Suprapubic skin (tissue), 4 donors: ENCODE measurements at regions not wholly inside any gene's neighbourhood (a gene's known extent, or its start where the extent isn't known, plus 50 kb on each side); places are given as distances from the start of the nearest gene placed in this dataset.
A peak's percentile ranks its signal among the peaks of the same experiment; 100 is the strongest.
"Not testable (repeated sequence)": the region's sequence is repeated elsewhere in the genome, so short reads cannot be mapped to it uniquely, and the experiment has no call there.

ENCODE experiments used
- DNase-seq, 2 donors: peaks; one replicate each; pipeline ENCODE4 v3.0.0-alpha.2; 2019; ENCODE audit warnings: low spot score in 2 of 2
- H3K27ac ChIP-seq: fragments of 200-600 bp; sonication (generic); one replicate; pipeline ENCODE4 v1.5.1; 2019
- H3K27me3 ChIP-seq: fragments of 200-600 bp; sonication (generic); one replicate; pipeline ENCODE4 v1.5.1; 2019
- H3K36me3 ChIP-seq: fragments of 200-600 bp; sonication (generic); one replicate; pipeline ENCODE4 v1.5.1; 2019
- H3K4me1 ChIP-seq: fragments of 200-600 bp; sonication (generic); one replicate; pipeline ENCODE4 v1.5.1; 2019
- H3K4me3 ChIP-seq: fragments of 200-600 bp; sonication (generic); one replicate; pipeline ENCODE4 v1.5.1; 2019; ENCODE audit warnings: mild to moderate bottlenecking
- H3K9me3 ChIP-seq: fragments of 200-600 bp; sonication (generic); one replicate; pipeline ENCODE4 v1.5.1; 2019
- EP300 ChIP-seq: sonication (generic); formaldehyde crosslinking; IDR thresholded peaks from one replicate; pipeline ENCODE4 v1.6.1; 2017; ENCODE audit warnings: antibody characterized with exemption
- POLR2A ChIP-seq, 2 donors: fragments of 450-650 bp; IDR thresholded peaks; one replicate each; pipeline ENCODE4 v1.6.1; 2017; ENCODE audit warnings: antibody characterized with exemption in 2 of 2, mild to moderate bottlenecking in 2 of 2, moderate library complexity in 2 of 2
- POLR2AphosphoS5 ChIP-seq, 3 donors: sonication (generic); formaldehyde crosslinking; IDR thresholded peaks; one replicate each; pipeline ENCODE4 v1.6.1; 2017; ENCODE audit warnings: antibody characterized with exemption in 3 of 3
- WGBS: methylation state at CpG from one replicate; pipeline ENCODE4 v1.1.5; 2018; 5-methylcytosine and 5-hydroxymethylcytosine counted together
- TF ChIP-seq, protein P1 (sequence below), 2 donors: fragments of 200-600 bp in 1 of 2; fragments of 450-650 bp in 1 of 2; sonication (generic) in 1 of 2; IDR thresholded peaks; one replicate each; pipeline ENCODE4 v1.5.1; 2016 to 2019; ENCODE audit warnings: antibody characterized with exemption in 2 of 2, mild to moderate bottlenecking in 1 of 2, moderate library complexity in 1 of 2

DNA sequence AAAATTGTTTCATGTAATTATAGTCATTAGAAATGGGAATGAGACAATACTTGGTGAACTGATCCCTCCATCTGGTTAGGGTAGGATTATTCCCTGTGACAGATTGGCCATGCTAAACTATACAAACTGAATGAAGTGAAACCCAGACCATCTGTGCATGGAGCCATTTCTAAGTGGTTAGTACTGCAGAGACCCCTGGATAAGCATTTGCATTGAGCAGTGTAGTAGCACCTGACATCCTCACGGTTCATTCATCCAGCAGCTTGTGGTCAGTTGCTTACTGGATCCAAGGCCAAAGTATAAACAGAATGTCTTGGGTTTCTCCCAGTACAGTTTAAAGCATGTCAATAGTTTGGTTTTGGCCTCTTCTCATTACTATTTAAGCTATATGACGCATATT, 93.8 kb upstream of the ARHGAP42 start:
- WGBS, result 86% methylated on average over 2 of the region's 2 CpGs
- H3K4me1 ChIP-seq, result no peaks in the 10 kb centered on the region
- no peaks in the 10 kb centered on the region for H3K36me3 ChIP-seq
- DNase-seq, result no peak
- no peak overlapping the region for H3K27ac ChIP-seq
- H3K9me3 ChIP-seq, result no peaks in the 10 kb centered on the region
- no peak overlapping the region for H3K4me3 ChIP-seq
- no peaks in the 10 kb centered on the region for H3K27me3 ChIP-seq
- TF ChIP-seq EP300, result no peak
- TF ChIP-seq, protein P1, sequence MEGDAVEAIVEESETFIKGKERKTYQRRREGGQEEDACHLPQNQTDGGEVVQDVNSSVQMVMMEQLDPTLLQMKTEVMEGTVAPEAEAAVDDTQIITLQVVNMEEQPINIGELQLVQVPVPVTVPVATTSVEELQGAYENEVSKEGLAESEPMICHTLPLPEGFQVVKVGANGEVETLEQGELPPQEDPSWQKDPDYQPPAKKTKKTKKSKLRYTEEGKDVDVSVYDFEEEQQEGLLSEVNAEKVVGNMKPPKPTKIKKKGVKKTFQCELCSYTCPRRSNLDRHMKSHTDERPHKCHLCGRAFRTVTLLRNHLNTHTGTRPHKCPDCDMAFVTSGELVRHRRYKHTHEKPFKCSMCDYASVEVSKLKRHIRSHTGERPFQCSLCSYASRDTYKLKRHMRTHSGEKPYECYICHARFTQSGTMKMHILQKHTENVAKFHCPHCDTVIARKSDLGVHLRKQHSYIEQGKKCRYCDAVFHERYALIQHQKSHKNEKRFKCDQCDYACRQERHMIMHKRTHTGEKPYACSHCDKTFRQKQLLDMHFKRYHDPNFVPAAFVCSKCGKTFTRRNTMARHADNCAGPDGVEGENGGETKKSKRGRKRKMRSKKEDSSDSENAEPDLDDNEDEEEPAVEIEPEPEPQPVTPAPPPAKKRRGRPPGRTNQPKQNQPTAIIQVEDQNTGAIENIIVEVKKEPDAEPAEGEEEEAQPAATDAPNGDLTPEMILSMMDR (IDR thresholded peaks at IDR 0.05), result no peak
- TF ChIP-seq POLR2A (IDR thresholded peaks at IDR 0.05), result no peak
- no peak for TF ChIP-seq POLR2AphosphoS5 (IDR thresholded peaks at IDR 0.05)

DNA sequence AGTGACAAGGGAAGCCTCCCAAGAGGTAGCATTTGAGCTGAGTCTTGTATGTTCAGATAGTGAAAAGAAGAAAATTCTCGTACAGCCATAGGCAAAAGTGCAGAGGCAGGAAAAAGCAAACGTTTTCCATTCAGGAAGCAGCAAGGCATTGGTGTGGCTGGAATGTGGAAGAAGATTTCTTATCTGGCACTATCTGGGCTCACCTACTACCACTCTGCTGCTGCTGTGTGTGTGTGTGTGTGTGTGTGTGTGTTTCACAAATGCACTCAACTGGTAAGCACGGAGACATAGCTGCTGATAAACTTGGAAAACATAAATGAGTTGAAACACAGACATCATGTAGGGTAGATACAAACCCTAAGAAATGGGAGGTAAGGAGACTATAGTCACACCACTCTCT, 92.8 kb upstream of the ARHGAP42 start:
- no peaks in the 10 kb centered on the region for H3K27me3 ChIP-seq
- TF ChIP-seq POLR2A (IDR thresholded peaks at IDR 0.05) (no peak), EP300 (no peak), POLR2AphosphoS5 (IDR thresholded peaks at IDR 0.05) (no peak)
- TF ChIP-seq, protein P1 (IDR thresholded peaks at IDR 0.05), result no peak
- WGBS, result 52% methylated on average over 3 of the region's 3 CpGs
- H3K4me1 ChIP-seq, result no peaks in the 10 kb centered on the region
- no peak for DNase-seq
- H3K36me3 ChIP-seq, result no peaks in the 10 kb centered on the region
- H3K4me3 ChIP-seq, result no peak overlapping the region
- no peaks in the 10 kb centered on the region for H3K9me3 ChIP-seq
- no peak overlapping the region for H3K27ac ChIP-seq

GRCh38 chr11:100600941-100601340, 86.1 kb upstream of the ARHGAP42 start:
- TF ChIP-seq POLR2A (IDR thresholded peaks at IDR 0.05), result no peak
- TF ChIP-seq POLR2AphosphoS5 (IDR thresholded peaks at IDR 0.05), result no peak
- TF ChIP-seq EP300, result no peak
- TF ChIP-seq, protein P1 (IDR thresholded peaks at IDR 0.05), result no peak
- Histone ChIP-seq H3K4me1 (peaks cover 13% of the 10 kb centered on the region), H3K4me3 (no peak overlapping the region), H3K36me3 (no peaks in the 10 kb centered on the region), H3K9me3 (no peaks in the 10 kb centered on the region), H3K27me3 (no peaks in the 10 kb centered on the region), H3K27ac (no peak overlapping the region)
- DNase-seq, result no peak
- WGBS, result 54% methylated on average over 1 of the region's 1 CpG

GRCh38 chr11:100602716-100603115, 84.4 kb upstream of the ARHGAP42 start:
- H3K27me3 ChIP-seq, result no peaks in the 10 kb centered on the region
- TF ChIP-seq, protein P1 (IDR thresholded peaks at IDR 0.05), result no peak
- TF ChIP-seq EP300 (no peak), POLR2A (IDR thresholded peaks at IDR 0.05) (no peak), POLR2AphosphoS5 (IDR thresholded peaks at IDR 0.05) (peak in 1 of 3 donors; percentile 16)
- peaks cover 13% of the 10 kb centered on the region for H3K4me1 ChIP-seq
- no peak for DNase-seq
- no peaks in the 10 kb centered on the region for H3K36me3 ChIP-seq
- no peaks in the 10 kb centered on the region for H3K9me3 ChIP-seq
- H3K4me3 ChIP-seq, result no peak overlapping the region
- H3K27ac ChIP-seq, result peak overlapping the region; percentile 33

DNA sequence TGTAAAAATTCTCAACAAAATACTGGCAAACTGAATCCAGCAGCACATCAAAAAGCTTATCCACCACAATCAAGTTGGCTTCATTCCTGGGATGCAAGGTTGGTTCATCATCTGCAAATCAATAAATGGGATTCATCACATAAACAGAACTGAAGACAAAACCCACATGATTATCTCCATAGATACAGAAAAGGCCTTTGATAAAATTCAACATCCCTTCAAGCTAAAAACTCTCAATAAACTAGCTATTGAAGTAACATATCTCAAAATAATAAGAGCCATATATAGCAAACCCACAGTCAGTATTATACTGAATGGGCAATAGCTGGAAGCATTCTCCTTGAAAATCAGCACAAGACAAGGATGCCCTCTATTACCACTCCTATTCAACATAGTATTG, 79.3 kb upstream of the ARHGAP42 start:
- H3K27me3 ChIP-seq, H3K9me3 ChIP-seq, H3K36me3 ChIP-seq, DNase-seq, H3K4me3 ChIP-seq, H3K27ac ChIP-seq, H3K4me1 ChIP-seq: not testable (repeated sequence)

- H3K9me3 ChIP-seq, result peaks cover 6% of the 10 kb centered on the region
- TF ChIP-seq POLR2AphosphoS5 (IDR thresholded peaks at IDR 0.05) (no peak), POLR2A (IDR thresholded peaks at IDR 0.05) (no peak), EP300 (no peak)
- TF ChIP-seq, protein P1 (IDR thresholded peaks at IDR 0.05), result no peak
- no peak overlapping the region for H3K4me3 ChIP-seq
- no peak for DNase-seq
- H3K27ac ChIP-seq, result no peak overlapping the region
- no peaks in the 10 kb centered on the region for H3K4me1 ChIP-seq
- 23% methylated on average over 2 of the region's 2 CpGs for WGBS
- H3K36me3 ChIP-seq, result no peaks in the 10 kb centered on the region
- no peaks in the 10 kb centered on the region for H3K27me3 ChIP-seq
Measured at GRCh38 chr11:100612766-100613165, 74.3 kb upstream of the ARHGAP42 start.
